WTC11 (cell line): ENCODE measurements at regions not wholly inside any gene's neighbourhood (a gene's known extent, or its start where the extent isn't known, plus 50 kb on each side); places are given as distances from the start of the nearest gene placed in this dataset.

Experiments used
- ATAC-seq: fragments of 200-7000 bp; cut with Tn5 transposase; 2 replicates; pipeline ENCODE4 v1.10.0; 2021; ENCODE audit warnings: mild to moderate bottlenecking, moderate library complexity
- CTCF ChIA-PET: fragments of 300-600 bp; sonication (Branson Sonifier 250); formaldehyde crosslinking; loops from one replicate; lab custom pipeline; 2021; ENCODE audit warnings: antibody characterized with exemption; lab: Charles Lee
- POLR2A ChIA-PET: fragments of 350-600 bp; sonication (Branson Sonifier 250); formaldehyde crosslinking; loops from one replicate; lab custom pipeline; 2021; ENCODE audit warnings: antibody characterized with exemption; lab: Charles Lee
- DNase-seq: peaks from one replicate; pipeline ENCODE4 v3.0.0; 2021; ENCODE audit warnings: low spot score
- H3K27ac Mint-ChIP-seq: 2 replicates; pipeline ENCODE4 v1.8.0; 2021; ENCODE audit warnings: mixed read lengths
- H3K27me3 Mint-ChIP-seq: 2 replicates; pipeline ENCODE4 v1.8.0; 2021; ENCODE audit warnings: low read depth, mild to moderate bottlenecking, moderate library complexity, mixed read lengths
- H3K36me3 Mint-ChIP-seq: 2 replicates; pipeline ENCODE4 v1.8.0; 2021; ENCODE audit warnings: mixed read lengths
- H3K4me1 Mint-ChIP-seq: 2 replicates; pipeline ENCODE4 v1.8.0; 2022; ENCODE audit warnings: mixed read lengths
- H3K4me3 Mint-ChIP-seq: 2 replicates; pipeline ENCODE4 v1.8.0; 2021; ENCODE audit warnings: mild to moderate bottlenecking, moderate library complexity, mixed read lengths
- H3K9me3 Mint-ChIP-seq: 2 replicates; pipeline ENCODE4 v1.8.0; 2021; ENCODE audit warnings: mixed read lengths
- AFF4 ChIP-seq: sonication (generic); formaldehyde crosslinking; IDR thresholded peaks from 2 replicates; pipeline ENCODE4 v1.8.1; 2023; ENCODE audit warnings: mild to moderate bottlenecking, missing genetic modification reagents, borderline replicate concordance
- ATF1 ChIP-seq: sonication (generic); formaldehyde crosslinking; IDR thresholded peaks from 2 replicates; pipeline ENCODE4 v1.8.1; 2023; ENCODE audit warnings: mild to moderate bottlenecking, moderate library complexity, missing genetic modification reagents
- ATF6 ChIP-seq: sonication (generic); formaldehyde crosslinking; IDR thresholded peaks from 2 replicates; pipeline ENCODE4 v1.8.1; 2023; ENCODE audit warnings: mild to moderate bottlenecking, missing genetic modification reagents
- CREM ChIP-seq: sonication (generic); formaldehyde crosslinking; IDR thresholded peaks from 2 replicates; pipeline ENCODE4 v1.8.1; 2022; ENCODE audit warnings: mild to moderate bottlenecking, missing genetic modification reagents, moderate library complexity
- MAX ChIP-seq: sonication (generic); formaldehyde crosslinking; IDR thresholded peaks from 2 replicates; pipeline ENCODE4 v1.8.0; 2022; ENCODE audit warnings: mild to moderate bottlenecking, missing genetic modification reagents
- MYBL2 ChIP-seq: sonication (generic); formaldehyde crosslinking; IDR thresholded peaks from 2 replicates; pipeline ENCODE4 v1.8.1; 2023; ENCODE audit warnings: mild to moderate bottlenecking, moderate library complexity, missing genetic modification reagents
- NFE2L1 ChIP-seq: sonication (generic); formaldehyde crosslinking; IDR thresholded peaks from 2 replicates; pipeline ENCODE4 v1.8.1; 2023; ENCODE audit warnings: missing genetic modification reagents
- NR1H2 ChIP-seq: sonication (generic); formaldehyde crosslinking; IDR thresholded peaks from 2 replicates; pipeline ENCODE4 v1.9.0; 2021; ENCODE audit warnings: mild to moderate bottlenecking, moderate library complexity, missing genetic modification reagents
- NR2C2 ChIP-seq: sonication (generic); formaldehyde crosslinking; IDR thresholded peaks from 2 replicates; pipeline ENCODE4 v1.8.0; 2022; ENCODE audit warnings: mild to moderate bottlenecking, missing genetic modification reagents
- PRRX2 ChIP-seq: fragments of 250-450 bp; sonication (Bioruptor Pico); IDR thresholded peaks from 2 replicates; pipeline ENCODE4 v1.8.0; 2021; ENCODE audit warnings: mild to moderate bottlenecking
- SMAD4 ChIP-seq: sonication (generic); formaldehyde crosslinking; IDR thresholded peaks from 2 replicates; pipeline ENCODE4 v1.8.0; 2022; ENCODE audit warnings: mild to moderate bottlenecking, missing genetic modification reagents
- TCF7 ChIP-seq: sonication (generic); formaldehyde crosslinking; IDR thresholded peaks from 2 replicates; pipeline ENCODE4 v1.8.0; 2022; ENCODE audit warnings: mild to moderate bottlenecking, low read depth, missing genetic modification reagents, moderate library complexity
- TP53 ChIP-seq: sonication (generic); formaldehyde crosslinking; IDR thresholded peaks from 2 replicates; pipeline ENCODE4 v1.8.1; 2023; ENCODE audit warnings: mild to moderate bottlenecking, missing genetic modification reagents
- USF1 ChIP-seq: sonication (generic); formaldehyde crosslinking; IDR thresholded peaks from 2 replicates; pipeline ENCODE4 v1.8.0; 2022; ENCODE audit warnings: mild to moderate bottlenecking, missing genetic modification reagents
- ZNF138 ChIP-seq: sonication (generic); formaldehyde crosslinking; conservative IDR thresholded peaks from 2 replicates; pipeline ENCODE4 v1.8.1; 2022; ENCODE audit warnings: mild to moderate bottlenecking, moderate library complexity, missing genetic modification reagents
- ZNF232 ChIP-seq: sonication (generic); formaldehyde crosslinking; IDR thresholded peaks from 2 replicates; pipeline ENCODE4 v1.8.0; 2022; ENCODE audit warnings: mild to moderate bottlenecking, missing genetic modification reagents
- ZNF671 ChIP-seq: fragments of 250-450 bp; sonication (Bioruptor Pico); IDR thresholded peaks from 2 replicates; pipeline ENCODE4 v1.8.0; 2021; ENCODE audit warnings: mild to moderate bottlenecking
- TF ChIP-seq, protein P1 (sequence below): sonication (generic); formaldehyde crosslinking; IDR thresholded peaks from 2 replicates; pipeline ENCODE4 v1.8.0; 2023; ENCODE audit warnings: missing genetic modification reagents, mild to moderate bottlenecking, borderline replicate concordance
- TF ChIP-seq, protein P2 (sequence below): sonication (generic); formaldehyde crosslinking; IDR thresholded peaks from 2 replicates; pipeline ENCODE4 v1.8.0; 2023; ENCODE audit warnings: missing genetic modification reagents
- TF ChIP-seq, protein P3 (sequence below): sonication (generic); formaldehyde crosslinking; IDR thresholded peaks from 2 replicates; pipeline ENCODE4 v1.8.1; 2022; ENCODE audit warnings: missing genetic modification reagents, borderline replicate concordance
- TF ChIP-seq, protein P4 (sequence below): fragments of 200-600 bp; IDR thresholded peaks from 2 replicates; pipeline ENCODE4 v1.8.0; 2022; ENCODE audit warnings: antibody characterized with exemption

GRCh38 chr6:37559501-37559900 lies 59.8 kb upstream of the CCDC167 start (continued):
- no peak for TF ChIP-seq ATF6 (CRISPR knock-in tag)
- TF ChIP-seq ZNF671 (CRISPR knock-in tag), result no peak
- TF ChIP-seq, protein P1, sequence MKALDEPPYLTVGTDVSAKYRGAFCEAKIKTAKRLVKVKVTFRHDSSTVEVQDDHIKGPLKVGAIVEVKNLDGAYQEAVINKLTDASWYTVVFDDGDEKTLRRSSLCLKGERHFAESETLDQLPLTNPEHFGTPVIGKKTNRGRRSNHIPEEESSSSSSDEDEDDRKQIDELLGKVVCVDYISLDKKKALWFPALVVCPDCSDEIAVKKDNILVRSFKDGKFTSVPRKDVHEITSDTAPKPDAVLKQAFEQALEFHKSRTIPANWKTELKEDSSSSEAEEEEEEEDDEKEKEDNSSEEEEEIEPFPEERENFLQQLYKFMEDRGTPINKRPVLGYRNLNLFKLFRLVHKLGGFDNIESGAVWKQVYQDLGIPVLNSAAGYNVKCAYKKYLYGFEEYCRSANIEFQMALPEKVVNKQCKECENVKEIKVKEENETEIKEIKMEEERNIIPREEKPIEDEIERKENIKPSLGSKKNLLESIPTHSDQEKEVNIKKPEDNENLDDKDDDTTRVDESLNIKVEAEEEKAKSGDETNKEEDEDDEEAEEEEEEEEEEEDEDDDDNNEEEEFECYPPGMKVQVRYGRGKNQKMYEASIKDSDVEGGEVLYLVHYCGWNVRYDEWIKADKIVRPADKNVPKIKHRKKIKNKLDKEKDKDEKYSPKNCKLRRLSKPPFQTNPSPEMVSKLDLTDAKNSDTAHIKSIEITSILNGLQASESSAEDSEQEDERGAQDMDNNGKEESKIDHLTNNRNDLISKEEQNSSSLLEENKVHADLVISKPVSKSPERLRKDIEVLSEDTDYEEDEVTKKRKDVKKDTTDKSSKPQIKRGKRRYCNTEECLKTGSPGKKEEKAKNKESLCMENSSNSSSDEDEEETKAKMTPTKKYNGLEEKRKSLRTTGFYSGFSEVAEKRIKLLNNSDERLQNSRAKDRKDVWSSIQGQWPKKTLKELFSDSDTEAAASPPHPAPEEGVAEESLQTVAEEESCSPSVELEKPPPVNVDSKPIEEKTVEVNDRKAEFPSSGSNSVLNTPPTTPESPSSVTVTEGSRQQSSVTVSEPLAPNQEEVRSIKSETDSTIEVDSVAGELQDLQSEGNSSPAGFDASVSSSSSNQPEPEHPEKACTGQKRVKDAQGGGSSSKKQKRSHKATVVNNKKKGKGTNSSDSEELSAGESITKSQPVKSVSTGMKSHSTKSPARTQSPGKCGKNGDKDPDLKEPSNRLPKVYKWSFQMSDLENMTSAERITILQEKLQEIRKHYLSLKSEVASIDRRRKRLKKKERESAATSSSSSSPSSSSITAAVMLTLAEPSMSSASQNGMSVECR, result no peak
- no peak for TF ChIP-seq NFE2L1 (CRISPR knock-in tag)
- no peak for TF ChIP-seq TCF7 (CRISPR knock-in tag)
- no peak for TF ChIP-seq ZNF138 (CRISPR knock-in tag)
- TF ChIP-seq, protein P2, sequence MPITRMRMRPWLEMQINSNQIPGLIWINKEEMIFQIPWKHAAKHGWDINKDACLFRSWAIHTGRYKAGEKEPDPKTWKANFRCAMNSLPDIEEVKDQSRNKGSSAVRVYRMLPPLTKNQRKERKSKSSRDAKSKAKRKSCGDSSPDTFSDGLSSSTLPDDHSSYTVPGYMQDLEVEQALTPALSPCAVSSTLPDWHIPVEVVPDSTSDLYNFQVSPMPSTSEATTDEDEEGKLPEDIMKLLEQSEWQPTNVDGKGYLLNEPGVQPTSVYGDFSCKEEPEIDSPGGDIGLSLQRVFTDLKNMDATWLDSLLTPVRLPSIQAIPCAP (CRISPR knock-in tag), result no peak
- TF ChIP-seq NR1H2 (CRISPR knock-in tag), result no peak
- TF ChIP-seq NR2C2, result no peak

GRCh38 chr6:37559050-37559449 lies 59.4 kb upstream of the CCDC167 start:
- DNase-seq, result no peak
- H3K4me1 Mint-ChIP-seq, result peaks cover 15% of the 10 kb centered on the region
- no peak for ATAC-seq
- POLR2A ChIA-PET, result no interaction called here
- no peak overlapping the region for H3K4me3 Mint-ChIP-seq
- CTCF ChIA-PET, result interaction anchor here (0.8 to 9.0 kb wide), 9 partner anchors 22 to 140 kb away, joined by 3 to 82 read pairs (median 5); no protein-coding TSS in a partner anchor
- no peak overlapping the region for H3K27ac Mint-ChIP-seq
- peaks cover 8% of the 10 kb centered on the region for H3K9me3 Mint-ChIP-seq
- peaks cover 21% of the 10 kb centered on the region for H3K27me3 Mint-ChIP-seq
- no peaks in the 10 kb centered on the region for H3K36me3 Mint-ChIP-seq
- TF ChIP-seq PRRX2 (CRISPR knock-in tag) (no peak), TP53 (no peak), ATF1 (CRISPR knock-in tag) (no peak), ZNF138 (CRISPR knock-in tag) (no peak), MYBL2 (CRISPR knock-in tag) (no peak), ZNF232 (no peak), AFF4 (no peak), USF1 (CRISPR knock-in tag) (no peak), NR2C2 (no peak), MAX (CRISPR knock-in tag) (no peak), SMAD4 (no peak), CREM (no peak)
- TF ChIP-seq, protein P3, sequence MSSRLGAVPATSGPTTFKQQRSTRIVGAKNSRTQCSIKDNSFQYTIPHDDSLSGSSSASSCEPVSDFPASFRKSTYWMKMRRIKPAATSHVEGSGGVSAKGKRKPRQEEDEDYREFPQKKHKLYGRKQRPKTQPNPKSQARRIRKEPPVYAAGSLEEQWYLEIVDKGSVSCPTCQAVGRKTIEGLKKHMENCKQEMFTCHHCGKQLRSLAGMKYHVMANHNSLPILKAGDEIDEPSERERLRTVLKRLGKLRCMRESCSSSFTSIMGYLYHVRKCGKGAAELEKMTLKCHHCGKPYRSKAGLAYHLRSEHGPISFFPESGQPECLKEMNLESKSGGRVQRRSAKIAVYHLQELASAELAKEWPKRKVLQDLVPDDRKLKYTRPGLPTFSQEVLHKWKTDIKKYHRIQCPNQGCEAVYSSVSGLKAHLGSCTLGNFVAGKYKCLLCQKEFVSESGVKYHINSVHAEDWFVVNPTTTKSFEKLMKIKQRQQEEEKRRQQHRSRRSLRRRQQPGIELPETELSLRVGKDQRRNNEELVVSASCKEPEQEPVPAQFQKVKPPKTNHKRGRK (CRISPR knock-in tag), result no peak
- TF ChIP-seq, protein P4, sequence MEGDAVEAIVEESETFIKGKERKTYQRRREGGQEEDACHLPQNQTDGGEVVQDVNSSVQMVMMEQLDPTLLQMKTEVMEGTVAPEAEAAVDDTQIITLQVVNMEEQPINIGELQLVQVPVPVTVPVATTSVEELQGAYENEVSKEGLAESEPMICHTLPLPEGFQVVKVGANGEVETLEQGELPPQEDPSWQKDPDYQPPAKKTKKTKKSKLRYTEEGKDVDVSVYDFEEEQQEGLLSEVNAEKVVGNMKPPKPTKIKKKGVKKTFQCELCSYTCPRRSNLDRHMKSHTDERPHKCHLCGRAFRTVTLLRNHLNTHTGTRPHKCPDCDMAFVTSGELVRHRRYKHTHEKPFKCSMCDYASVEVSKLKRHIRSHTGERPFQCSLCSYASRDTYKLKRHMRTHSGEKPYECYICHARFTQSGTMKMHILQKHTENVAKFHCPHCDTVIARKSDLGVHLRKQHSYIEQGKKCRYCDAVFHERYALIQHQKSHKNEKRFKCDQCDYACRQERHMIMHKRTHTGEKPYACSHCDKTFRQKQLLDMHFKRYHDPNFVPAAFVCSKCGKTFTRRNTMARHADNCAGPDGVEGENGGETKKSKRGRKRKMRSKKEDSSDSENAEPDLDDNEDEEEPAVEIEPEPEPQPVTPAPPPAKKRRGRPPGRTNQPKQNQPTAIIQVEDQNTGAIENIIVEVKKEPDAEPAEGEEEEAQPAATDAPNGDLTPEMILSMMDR, result no peak
